Right lobe of liver (tissue), 4 donors: ENCODE measurements at regions not wholly inside any gene's neighbourhood (a gene's known extent, or its start where the extent isn't known, plus 50 kb on each side); places are given as distances from the start of the nearest gene placed in this dataset.

Experiments used
- POLR2A ChIP-seq: fragments of 450-650 bp; IDR thresholded peaks from one replicate; pipeline ENCODE4 v1.6.1; 2017; ENCODE audit warnings: antibody characterized with exemption, mild to moderate bottlenecking
- TF ChIP-seq, protein P1 (sequence below), 4 donors: fragments of 200-600 bp in 3 of 4; fragments of 450-650 bp in 1 of 4; IDR thresholded peaks; one replicate each; pipeline versions ENCODE4 v1.5.1 to v1.8.0; 2016 to 2022; ENCODE audit warnings: antibody characterized with exemption in 4 of 4, mild to moderate bottlenecking in 2 of 4
- donor health status: DM: no; HTN: no; CAD: no.
- donor health status: DM: no; HTN: no; CAD: no.
- donor health status: DM: no; HTN: yes; CAD: no.

DNA sequence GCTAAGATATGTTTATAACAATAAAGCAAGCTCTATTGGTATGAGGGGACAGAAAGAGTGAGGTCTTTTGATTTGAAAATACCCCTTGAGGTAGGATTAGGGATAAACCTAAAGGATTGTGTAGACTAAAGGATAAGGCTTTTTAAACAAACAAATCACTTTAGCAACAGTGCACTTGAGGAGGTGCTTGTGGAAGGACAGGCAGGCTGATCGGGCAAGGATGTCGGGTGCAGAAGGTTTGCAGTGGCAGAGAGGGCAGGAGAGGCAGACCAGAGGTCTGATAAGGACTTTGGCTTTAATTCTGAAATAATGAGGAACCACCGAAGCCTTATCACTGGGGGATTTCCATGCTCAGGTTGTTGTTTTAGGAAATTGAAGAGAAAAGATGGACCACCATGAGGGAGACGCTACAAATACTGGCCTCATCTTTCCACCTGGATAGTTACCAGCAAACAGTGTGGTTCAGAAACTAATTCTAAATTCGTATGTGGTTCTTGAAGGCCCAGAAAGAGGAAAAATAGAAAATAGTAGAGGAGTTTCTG, 119.5 kb upstream of the KLF6 start:
- TF ChIP-seq, protein P1, sequence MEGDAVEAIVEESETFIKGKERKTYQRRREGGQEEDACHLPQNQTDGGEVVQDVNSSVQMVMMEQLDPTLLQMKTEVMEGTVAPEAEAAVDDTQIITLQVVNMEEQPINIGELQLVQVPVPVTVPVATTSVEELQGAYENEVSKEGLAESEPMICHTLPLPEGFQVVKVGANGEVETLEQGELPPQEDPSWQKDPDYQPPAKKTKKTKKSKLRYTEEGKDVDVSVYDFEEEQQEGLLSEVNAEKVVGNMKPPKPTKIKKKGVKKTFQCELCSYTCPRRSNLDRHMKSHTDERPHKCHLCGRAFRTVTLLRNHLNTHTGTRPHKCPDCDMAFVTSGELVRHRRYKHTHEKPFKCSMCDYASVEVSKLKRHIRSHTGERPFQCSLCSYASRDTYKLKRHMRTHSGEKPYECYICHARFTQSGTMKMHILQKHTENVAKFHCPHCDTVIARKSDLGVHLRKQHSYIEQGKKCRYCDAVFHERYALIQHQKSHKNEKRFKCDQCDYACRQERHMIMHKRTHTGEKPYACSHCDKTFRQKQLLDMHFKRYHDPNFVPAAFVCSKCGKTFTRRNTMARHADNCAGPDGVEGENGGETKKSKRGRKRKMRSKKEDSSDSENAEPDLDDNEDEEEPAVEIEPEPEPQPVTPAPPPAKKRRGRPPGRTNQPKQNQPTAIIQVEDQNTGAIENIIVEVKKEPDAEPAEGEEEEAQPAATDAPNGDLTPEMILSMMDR (IDR thresholded peaks at IDR 0.05) = no peak
- no peak for TF ChIP-seq POLR2A
